Karpas-422 (cell line): ENCODE measurements at regions not wholly inside any gene's neighbourhood (a gene's known extent, or its start where the extent isn't known, plus 50 kb on each side); places are given as distances from the start of the nearest gene placed in this dataset.

Source experiments
- DNase-seq: peaks from one replicate; pipeline ENCODE4 v3.0.0-alpha.2; 2015
- H2AFZ ChIP-seq: fragments of 200-600 bp; sonication (generic); 2 replicates; pipeline ENCODE4 v1.6.1; 2014; ENCODE audit warnings: antibody characterized with exemption, low read length, mixed read lengths
- H3K27ac ChIP-seq: fragments of 200-600 bp; sonication (generic); 2 replicates; pipeline ENCODE4 v1.5.1; 2014; ENCODE audit warnings: mild to moderate bottlenecking, low read length, moderate library complexity
- H3K27me3 ChIP-seq: fragments of 200-600 bp; sonication (generic); 2 replicates; pipeline ENCODE4 v1.6.1; 2014; ENCODE audit warnings: low read length, mixed read lengths
- H3K36me3 ChIP-seq: fragments of 200-600 bp; sonication (generic); 2 replicates; pipeline ENCODE4 v1.6.1; 2014; ENCODE audit warnings: low read length, mixed read lengths; ENCODE audit not compliant: insufficient read depth
- H3K4me1 ChIP-seq: fragments of 200-600 bp; sonication (generic); 2 replicates; pipeline ENCODE4 v1.6.1; 2014; ENCODE audit warnings: mild to moderate bottlenecking, low read length, mixed read lengths
- H3K4me2 ChIP-seq: fragments of 200-600 bp; sonication (generic); 2 replicates; pipeline ENCODE4 v1.6.1; 2014; ENCODE audit warnings: low read length, low read depth, mild to moderate bottlenecking; ENCODE audit not compliant: poor library complexity, severe bottlenecking
- H3K4me3 ChIP-seq: fragments of 200-600 bp; sonication (generic); 2 replicates; pipeline ENCODE4 v1.5.1; 2014; ENCODE audit warnings: mild to moderate bottlenecking, antibody characterized with exemption, low read length, mixed read lengths
- H3K79me2 ChIP-seq: fragments of 200-600 bp; sonication (generic); 2 replicates; pipeline ENCODE4 v1.6.1; 2014; ENCODE audit warnings: mild to moderate bottlenecking, low read length, mixed read lengths
- H3K9ac ChIP-seq: fragments of 200-600 bp; sonication (generic); 2 replicates; pipeline ENCODE4 v1.6.0; 2014; ENCODE audit warnings: low read length
- H3K9me2 ChIP-seq: fragments of 200-600 bp; sonication (generic), shearing (Covaris generic); replicated peaks from 2 replicates; pipeline ENCODE4 v1.6.0; 2014; ENCODE audit warnings: mild to moderate bottlenecking, low read length, moderate library complexity; ENCODE audit not compliant: insufficient read depth
- H3K9me3 ChIP-seq: fragments of 300-700, 200-600 bp; sonication (generic); 2 replicates; pipeline ENCODE4 v1.6.1; 2014; ENCODE audit warnings: low read length, mixed read lengths
- H4K20me1 ChIP-seq: fragments of 200-600 bp; sonication (generic); 2 replicates; pipeline ENCODE4 v1.6.1; 2014; ENCODE audit warnings: mild to moderate bottlenecking, antibody characterized with exemption, low read length, low read depth; ENCODE audit not compliant: insufficient read depth

GRCh38 chr9:105171589-105171988 lies 72.9 kb upstream of the SLC44A1 start:
- H3K27me3 ChIP-seq: no peaks in the 10 kb centered on the region
- no peaks in the 10 kb centered on the region for H3K9me3 ChIP-seq
- no peak overlapping the region for H3K27ac ChIP-seq
- no peaks in the 10 kb centered on the region for H3K79me2 ChIP-seq
- H3K4me2 ChIP-seq: no peak overlapping the region
- H3K9ac ChIP-seq: no peak overlapping the region
- no peak for DNase-seq
- no peaks in the 10 kb centered on the region for H3K9me2 ChIP-seq
- no peak overlapping the region for H2AFZ ChIP-seq
- H3K36me3 ChIP-seq: no peaks in the 10 kb centered on the region
- no peak overlapping the region for H3K4me3 ChIP-seq
- H4K20me1 ChIP-seq: no peaks in the 10 kb centered on the region
- H3K4me1 ChIP-seq: no peaks in the 10 kb centered on the region

DNA sequence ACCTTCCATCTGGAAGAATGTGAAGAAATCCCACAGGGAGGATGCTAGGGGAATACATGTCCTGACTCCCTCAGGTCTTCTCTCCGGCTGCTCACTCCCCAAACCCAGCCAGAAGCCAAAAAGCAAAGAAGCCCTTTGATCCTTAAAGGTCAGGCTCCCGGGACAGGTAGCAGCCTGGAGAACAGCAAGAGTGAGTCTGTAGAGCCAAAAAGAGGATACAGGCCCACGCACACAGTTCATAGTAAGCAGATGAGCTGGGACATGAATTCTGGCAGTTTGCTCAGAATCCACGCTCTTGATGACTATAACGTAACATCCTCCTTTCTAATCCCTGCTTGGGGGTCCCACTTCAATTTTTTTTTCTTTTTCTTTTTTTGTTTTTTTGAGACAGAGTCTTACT lies 72.0 kb upstream of the SLC44A1 start:
- H3K4me3 ChIP-seq: no peak overlapping the region

DNA sequence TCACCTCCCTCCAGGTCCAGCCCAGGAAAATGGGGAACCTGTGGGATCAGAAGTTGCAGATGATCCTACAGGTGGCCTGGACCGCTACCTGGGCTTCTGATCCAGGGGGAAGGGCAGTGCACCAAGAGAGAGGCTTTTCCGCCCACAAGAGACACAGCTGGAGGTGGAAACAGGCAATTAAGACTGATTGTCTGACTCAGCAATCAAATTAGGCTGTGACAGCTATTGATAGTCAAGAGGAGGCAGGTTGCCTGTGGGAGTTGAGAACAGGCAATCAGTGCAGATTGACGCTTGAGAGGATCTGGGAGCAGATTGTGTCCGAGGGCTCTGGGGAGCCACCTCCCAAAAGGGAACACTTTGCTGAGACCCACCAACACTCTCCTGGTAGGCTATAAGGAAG lies 71.1 kb upstream of the SLC44A1 start:
- Histone ChIP-seq H4K20me1 (no peaks in the 10 kb centered on the region), H3K9me3 (no peaks in the 10 kb centered on the region), H3K36me3 (no peaks in the 10 kb centered on the region), H3K79me2 (no peaks in the 10 kb centered on the region), H3K4me3 (no peak overlapping the region), H3K4me2 (no peak overlapping the region), H3K9me2 (no peaks in the 10 kb centered on the region), H2AFZ (no peak overlapping the region), H3K27me3 (no peaks in the 10 kb centered on the region), H3K4me1 (no peaks in the 10 kb centered on the region), H3K27ac (no peak overlapping the region), H3K9ac (no peak overlapping the region)
- DNase-seq: no peak

More for the DNA sequence above, 72.0 kb upstream of the SLC44A1 start:
- Histone ChIP-seq H3K9me3 (no peaks in the 10 kb centered on the region), H3K36me3 (no peaks in the 10 kb centered on the region), H3K9me2 (no peaks in the 10 kb centered on the region), H3K79me2 (no peaks in the 10 kb centered on the region), H3K4me2 (no peak overlapping the region), H2AFZ (no peak overlapping the region), H3K4me1 (no peaks in the 10 kb centered on the region), H4K20me1 (no peaks in the 10 kb centered on the region), H3K27ac (no peak overlapping the region), H3K9ac (no peak overlapping the region), H3K27me3 (no peaks in the 10 kb centered on the region)
- no peak for DNase-seq

DNA sequence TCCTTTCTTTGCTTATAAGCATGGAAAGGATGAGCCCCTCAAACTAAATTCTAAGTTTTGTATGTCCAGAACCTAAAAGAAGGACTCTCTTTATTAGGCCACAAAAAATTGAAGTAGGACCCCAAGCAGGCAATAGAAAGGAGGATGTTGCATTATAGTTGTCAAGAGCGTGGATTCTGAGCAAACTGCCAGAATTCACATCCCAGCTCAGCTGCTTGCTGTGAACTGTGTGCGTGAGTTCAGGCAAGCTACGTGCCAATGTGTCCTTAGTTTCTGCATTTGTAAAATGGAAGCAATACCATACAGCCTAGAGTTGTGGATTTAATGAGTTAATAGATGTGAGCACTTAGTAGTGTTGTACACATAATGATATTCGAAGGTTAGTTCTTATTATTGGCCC lies 70.6 kb upstream of the SLC44A1 start:
- Histone ChIP-seq H3K9me2 (no peaks in the 10 kb centered on the region), H3K4me2 (no peak overlapping the region), H3K9me3 (no peaks in the 10 kb centered on the region), H3K27me3 (no peaks in the 10 kb centered on the region), H3K4me3 (no peak overlapping the region), H3K27ac (no peak overlapping the region), H3K79me2 (no peaks in the 10 kb centered on the region), H3K4me1 (no peaks in the 10 kb centered on the region), H3K9ac (no peak overlapping the region), H4K20me1 (no peaks in the 10 kb centered on the region), H3K36me3 (no peaks in the 10 kb centered on the region), H2AFZ (no peak overlapping the region)
- DNase-seq: no peak

DNA sequence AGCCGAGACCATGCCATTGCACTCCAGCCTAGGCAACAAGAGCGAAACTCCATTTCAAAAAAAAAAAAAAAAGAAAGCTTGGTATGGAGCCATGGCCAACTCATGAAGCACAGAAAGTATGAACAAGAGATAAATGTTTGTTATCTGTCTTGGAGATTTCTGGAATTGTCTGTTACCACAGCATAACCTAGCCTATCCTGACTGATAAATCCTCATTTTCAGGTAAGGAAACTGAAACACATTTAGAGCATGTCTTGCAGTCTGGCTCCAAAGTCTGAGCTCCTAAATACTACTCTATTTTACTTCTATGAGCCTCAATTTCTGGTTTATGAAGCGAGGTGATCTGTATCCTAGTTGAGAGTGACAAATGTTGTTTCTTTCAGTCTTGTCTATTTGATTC lies 68.3 kb upstream of the SLC44A1 start:
- H4K20me1 ChIP-seq: no peaks in the 10 kb centered on the region
- H3K27me3 ChIP-seq: no peaks in the 10 kb centered on the region
- no peaks in the 10 kb centered on the region for H3K9me2 ChIP-seq
- H3K9ac ChIP-seq: no peak overlapping the region
- no peak overlapping the region for H2AFZ ChIP-seq
- H3K27ac ChIP-seq: no peak overlapping the region
- no peak overlapping the region for H3K4me3 ChIP-seq
- H3K4me1 ChIP-seq: no peaks in the 10 kb centered on the region
- H3K9me3 ChIP-seq: no peaks in the 10 kb centered on the region
- no peak overlapping the region for H3K4me2 ChIP-seq
- no peaks in the 10 kb centered on the region for H3K36me3 ChIP-seq
- H3K79me2 ChIP-seq: no peaks in the 10 kb centered on the region
- DNase-seq: no peak

- DNase-seq: no peak
- Histone ChIP-seq H3K4me1 (no peaks in the 10 kb centered on the region), H3K9me2 (no peaks in the 10 kb centered on the region), H3K27me3 (no peaks in the 10 kb centered on the region), H3K79me2 (no peaks in the 10 kb centered on the region), H3K36me3 (no peaks in the 10 kb centered on the region), H3K9ac (no peak overlapping the region), H4K20me1 (no peaks in the 10 kb centered on the region), H2AFZ (no peak overlapping the region), H3K4me3 (no peak overlapping the region), H3K27ac (no peak overlapping the region), H3K9me3 (no peaks in the 10 kb centered on the region), H3K4me2 (no peak overlapping the region)
Measured at GRCh38 chr9:105178076-105178475, 66.4 kb upstream of the SLC44A1 start.

DNA sequence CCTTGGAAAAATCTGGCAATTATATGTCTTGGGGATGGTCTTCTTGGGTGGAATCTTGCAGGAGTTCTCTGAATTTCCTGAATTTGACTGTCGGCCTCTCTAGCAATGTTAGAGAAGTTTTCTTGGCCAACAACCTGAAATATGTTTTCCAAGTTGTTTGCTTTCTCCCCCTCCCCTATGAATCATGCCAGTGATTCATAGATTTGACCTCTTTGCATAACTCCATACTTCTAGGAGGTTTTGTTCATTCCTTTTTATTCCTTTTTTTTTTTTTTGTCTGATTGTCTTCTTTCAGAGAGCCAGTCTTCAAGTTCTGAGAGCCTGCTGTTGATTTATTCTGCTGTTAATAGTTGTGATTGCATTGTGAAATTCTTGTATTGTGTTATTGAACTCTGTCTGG lies 56.7 kb upstream of the SLC44A1 start:
- Histone ChIP-seq H3K36me3 (no peaks in the 10 kb centered on the region), H3K9ac (no peak overlapping the region), H3K79me2 (no peaks in the 10 kb centered on the region), H3K9me2 (no peaks in the 10 kb centered on the region), H3K9me3 (no peaks in the 10 kb centered on the region), H4K20me1 (no peaks in the 10 kb centered on the region), H3K4me3 (no peak overlapping the region), H3K4me1 (no peaks in the 10 kb centered on the region), H2AFZ (no peak overlapping the region), H3K27ac (no peak overlapping the region), H3K27me3 (no peaks in the 10 kb centered on the region), H3K4me2 (no peak overlapping the region)
- DNase-seq: no peak

DNA sequence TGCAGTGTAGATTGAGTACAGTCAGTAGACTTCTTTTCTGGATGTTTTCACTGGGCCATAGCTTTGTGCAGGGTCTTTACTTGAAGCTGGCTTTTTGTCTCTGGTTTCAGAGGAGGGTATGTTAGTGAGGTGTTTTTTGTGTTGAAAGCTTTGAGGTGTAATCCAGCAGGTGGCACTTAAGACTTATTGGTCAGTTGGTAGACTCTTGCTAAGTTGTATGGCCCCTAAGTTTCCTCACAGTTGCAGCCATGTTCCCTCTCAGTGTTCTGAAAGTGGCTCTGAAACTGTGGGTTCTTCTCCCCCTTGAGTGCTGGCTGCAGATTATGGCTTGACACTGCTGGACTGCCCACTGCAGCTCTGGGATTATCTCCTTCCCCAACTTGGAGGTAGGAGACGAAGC lies 55.7 kb upstream of the SLC44A1 start:
- Histone ChIP-seq H3K36me3 (no peaks in the 10 kb centered on the region), H3K9me2 (no peaks in the 10 kb centered on the region), H3K9me3 (no peaks in the 10 kb centered on the region), H3K4me1 (no peaks in the 10 kb centered on the region), H3K4me3 (no peak overlapping the region), H4K20me1 (no peaks in the 10 kb centered on the region), H3K27me3 (no peaks in the 10 kb centered on the region), H2AFZ (no peak overlapping the region), H3K9ac (no peak overlapping the region), H3K79me2 (no peaks in the 10 kb centered on the region), H3K27ac (no peak overlapping the region), H3K4me2 (no peak overlapping the region)
- DNase-seq: no peak

DNA sequence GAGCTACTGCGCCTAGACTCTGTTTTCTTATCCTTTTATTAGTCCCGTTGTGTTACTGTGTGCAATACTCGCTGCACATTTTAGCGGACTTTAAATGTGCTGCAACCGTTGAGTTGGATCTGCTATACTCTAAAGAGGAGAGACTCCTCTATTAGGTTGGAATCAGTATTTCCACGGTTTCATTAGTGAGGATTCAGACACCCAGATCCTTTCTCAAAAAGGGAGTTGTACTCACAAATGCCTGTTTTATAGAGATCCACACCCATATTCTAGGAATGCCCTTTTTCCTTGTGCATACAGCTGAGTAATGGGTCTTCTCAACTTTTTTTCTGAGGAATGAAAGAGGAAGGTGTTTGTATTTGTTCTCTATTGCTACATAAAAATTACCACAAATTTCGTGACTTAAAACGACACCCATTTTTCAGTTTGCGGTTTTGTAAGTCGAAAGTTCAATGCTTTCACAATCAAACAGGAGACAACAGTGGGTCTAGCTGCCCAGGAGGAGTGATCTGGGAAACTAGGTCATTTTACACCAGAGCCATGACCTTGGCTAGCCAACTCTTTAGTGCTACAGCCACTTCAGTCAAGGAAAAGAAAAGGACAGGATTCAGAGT lies 52.8 kb upstream of the SLC44A1 start:
- Histone ChIP-seq H3K4me3 (no peak overlapping the region), H3K9ac (no peak overlapping the region), H3K79me2 (no peaks in the 10 kb centered on the region), H3K9me3 (no peaks in the 10 kb centered on the region), H4K20me1 (no peaks in the 10 kb centered on the region), H3K27me3 (no peaks in the 10 kb centered on the region), H3K9me2 (no peaks in the 10 kb centered on the region), H2AFZ (no peak overlapping the region), H3K36me3 (no peaks in the 10 kb centered on the region), H3K4me2 (no peak overlapping the region), H3K4me1 (no peaks in the 10 kb centered on the region), H3K27ac (no peak overlapping the region)
- DNase-seq: no peak
